ENCODE measurements at regions not wholly inside any gene's neighbourhood (a gene's known extent, or its start where the extent isn't known, plus 50 kb on each side); places are given as distances from the start of the nearest gene placed in this dataset.

DNA sequence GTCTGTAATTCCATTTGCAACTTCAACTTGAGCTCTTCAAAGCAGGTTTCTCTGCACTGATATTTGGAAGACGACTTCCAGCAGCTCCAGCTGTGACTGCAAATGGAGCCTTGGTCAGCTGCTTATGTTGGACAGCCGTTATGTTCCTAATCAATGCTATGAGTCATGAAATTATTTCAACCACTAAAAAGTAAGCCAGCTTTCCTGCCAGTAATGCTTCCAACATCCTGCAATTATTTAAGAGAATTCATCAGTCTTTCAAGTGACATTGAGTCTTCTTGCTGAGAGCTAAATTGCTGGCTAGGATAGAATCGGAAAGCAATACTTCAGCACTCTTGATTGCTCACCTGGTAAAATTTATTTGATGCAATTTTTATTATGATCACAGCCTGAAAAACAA, 375.7 kb downstream of the MMUT start:
- no peaks in the 10 kb centered on the region for H3K9me3 ChIP-seq (ENCODE audit: control insufficient read depth, low read depth, low read length)
- dilution Hi-C loops (cut with MboI; ENCODE audit: extremely low pct_ligation_motif_present, low sequenced_read_pairs) = no loop called here
- FAIRE-seq (no peak), DNase-seq (ENCODE audit: low read depth, low spot score) (no peak)
- no peaks in the 10 kb centered on the region for H3K4me1 ChIP-seq (ENCODE audit: control insufficient read depth, extremely low read depth, insufficient read depth, low read length)
- H3K4me3 ChIP-seq (ENCODE audit: control insufficient read depth in 2 of 3, extremely low read depth in 1 of 3, insufficient read depth in 2 of 3, low read depth in 1 of 3, low read length in 3 of 3) = no peak overlapping the region
- H4K20me1 ChIP-seq (ENCODE audit: control insufficient read depth, extremely low read depth, insufficient read depth, low read length) = no peaks in the 10 kb centered on the region
- no peaks in the 10 kb centered on the region for H3K9me1 ChIP-seq (ENCODE audit: control insufficient read depth, extremely low read depth, insufficient read depth, low read length)
- H2AFZ ChIP-seq (ENCODE audit: control insufficient read depth, low read length) = no peak overlapping the region
- H3K27me3 ChIP-seq (ENCODE audit: control insufficient read depth, extremely low read depth, insufficient read depth, low read length) = no peaks in the 10 kb centered on the region
- no peaks in the 10 kb centered on the region for H3K79me2 ChIP-seq (ENCODE audit: control insufficient read depth, insufficient read depth, low read length)
- no peak overlapping the region for H3K9ac ChIP-seq (ENCODE audit: control insufficient read depth, extremely low read depth, insufficient read depth, low read length)
- no peak overlapping the region for H3K4me2 ChIP-seq (ENCODE audit: control insufficient read depth, extremely low read depth, insufficient read depth, low read depth, low read length)
- TF ChIP-seq, protein P1, sequence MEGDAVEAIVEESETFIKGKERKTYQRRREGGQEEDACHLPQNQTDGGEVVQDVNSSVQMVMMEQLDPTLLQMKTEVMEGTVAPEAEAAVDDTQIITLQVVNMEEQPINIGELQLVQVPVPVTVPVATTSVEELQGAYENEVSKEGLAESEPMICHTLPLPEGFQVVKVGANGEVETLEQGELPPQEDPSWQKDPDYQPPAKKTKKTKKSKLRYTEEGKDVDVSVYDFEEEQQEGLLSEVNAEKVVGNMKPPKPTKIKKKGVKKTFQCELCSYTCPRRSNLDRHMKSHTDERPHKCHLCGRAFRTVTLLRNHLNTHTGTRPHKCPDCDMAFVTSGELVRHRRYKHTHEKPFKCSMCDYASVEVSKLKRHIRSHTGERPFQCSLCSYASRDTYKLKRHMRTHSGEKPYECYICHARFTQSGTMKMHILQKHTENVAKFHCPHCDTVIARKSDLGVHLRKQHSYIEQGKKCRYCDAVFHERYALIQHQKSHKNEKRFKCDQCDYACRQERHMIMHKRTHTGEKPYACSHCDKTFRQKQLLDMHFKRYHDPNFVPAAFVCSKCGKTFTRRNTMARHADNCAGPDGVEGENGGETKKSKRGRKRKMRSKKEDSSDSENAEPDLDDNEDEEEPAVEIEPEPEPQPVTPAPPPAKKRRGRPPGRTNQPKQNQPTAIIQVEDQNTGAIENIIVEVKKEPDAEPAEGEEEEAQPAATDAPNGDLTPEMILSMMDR (optimal IDR thresholded peaks at IDR 0.05 in 1 of 3, IDR thresholded peaks at IDR 0.05 in 1 of 3, conservative IDR thresholded peaks at IDR 0.05 in 1 of 3; ENCODE audit: extremely low read depth in 1 of 3, insufficient read depth in 2 of 3, low read length in 3 of 3) = no peak
- no peak for TF ChIP-seq EZH2 (IDR thresholded peaks at IDR 0.05; ENCODE audit: low read length)
- H3K27ac ChIP-seq (ENCODE audit: control insufficient read depth, insufficient read depth, low read length) = no peak overlapping the region
- H3K36me3 ChIP-seq (ENCODE audit: control insufficient read depth in 2 of 2, extremely low read depth in 1 of 2, insufficient read depth in 2 of 2, low read length in 2 of 2) = no peaks in the 10 kb centered on the region

- Histone ChIP-seq H4K20me1 (ENCODE audit: control insufficient read depth, extremely low read depth, insufficient read depth, low read length) (no peaks in the 10 kb centered on the region), H3K36me3 (ENCODE audit: control insufficient read depth in 2 of 2, extremely low read depth in 1 of 2, insufficient read depth in 2 of 2, low read length in 2 of 2) (no peaks in the 10 kb centered on the region), H3K79me2 (ENCODE audit: control insufficient read depth, insufficient read depth, low read length) (no peaks in the 10 kb centered on the region), H3K4me2 (ENCODE audit: control insufficient read depth, extremely low read depth, insufficient read depth, low read depth, low read length) (no peak overlapping the region), H3K9ac (ENCODE audit: control insufficient read depth, extremely low read depth, insufficient read depth, low read length) (no peak overlapping the region), H2AFZ (ENCODE audit: control insufficient read depth, low read length) (no peak overlapping the region), H3K9me1 (ENCODE audit: control insufficient read depth, extremely low read depth, insufficient read depth, low read length) (no peaks in the 10 kb centered on the region), H3K9me3 (ENCODE audit: control insufficient read depth, low read depth, low read length) (no peaks in the 10 kb centered on the region), H3K27me3 (ENCODE audit: control insufficient read depth, extremely low read depth, insufficient read depth, low read length) (no peaks in the 10 kb centered on the region), H3K27ac (ENCODE audit: control insufficient read depth, insufficient read depth, low read length) (no peak overlapping the region), H3K4me3 (ENCODE audit: control insufficient read depth in 2 of 3, extremely low read depth in 1 of 3, insufficient read depth in 2 of 3, low read depth in 1 of 3, low read length in 3 of 3) (no peak overlapping the region), H3K4me1 (ENCODE audit: control insufficient read depth, extremely low read depth, insufficient read depth, low read length) (no peaks in the 10 kb centered on the region)
- FAIRE-seq (no peak), DNase-seq (ENCODE audit: low read depth, low spot score) (no peak)
- TF ChIP-seq, protein P1 (optimal IDR thresholded peaks at IDR 0.05 in 1 of 3, IDR thresholded peaks at IDR 0.05 in 1 of 3, conservative IDR thresholded peaks at IDR 0.05 in 1 of 3; ENCODE audit: extremely low read depth in 1 of 3, insufficient read depth in 2 of 3, low read length in 3 of 3) = no peak
- TF ChIP-seq EZH2 (IDR thresholded peaks at IDR 0.05; ENCODE audit: low read length) = no peak
- dilution Hi-C loops (cut with MboI; ENCODE audit: extremely low pct_ligation_motif_present, low sequenced_read_pairs) = no loop called here
Observed at GRCh38 chr6:49082611-49083010, 380.4 kb downstream of the MMUT start.

All from keratinocyte (primary cell).